ENCODE measurements at regions not wholly inside any gene's neighbourhood (a gene's known extent, or its start where the extent isn't known, plus 50 kb on each side); places are given as distances from the start of the nearest gene placed in this dataset.

DNA sequence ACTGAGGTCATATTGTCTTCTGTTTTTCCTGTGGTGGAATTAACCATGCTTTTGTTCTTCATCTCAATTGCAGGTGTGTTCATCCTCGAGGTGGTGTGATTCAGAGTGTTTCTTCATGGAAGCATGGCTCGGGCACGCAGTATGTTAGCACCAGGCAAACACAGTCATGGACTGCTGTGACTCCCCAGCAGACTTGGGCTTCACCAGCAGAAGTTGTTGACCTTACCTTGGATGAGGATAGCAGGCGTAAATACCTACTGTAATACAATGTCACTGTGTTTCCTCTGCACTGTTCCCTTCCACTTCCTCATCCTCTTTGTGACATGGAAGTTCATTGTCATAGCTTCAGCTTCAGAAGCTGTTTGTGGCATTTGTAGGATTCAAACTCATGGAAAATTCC, 158.7 kb downstream of the HAUS1 start:
- Histone ChIP-seq H4K20me1 (ENCODE audit: insufficient read depth, low read length) (peaks cover 13% of the 10 kb centered on the region), H2AFZ (ENCODE audit: low read depth, low read length) (no peak overlapping the region), H3K4me3 (ENCODE audit: low read depth in 1 of 2, low read length in 2 of 2) (no peak overlapping the region), H3K4me2 (ENCODE audit: insufficient read depth, low read length) (no peak overlapping the region), H3K4me1 (ENCODE audit: insufficient read depth, low read length) (no peaks in the 10 kb centered on the region), H3K36me3 (ENCODE audit: insufficient read depth, low read length) (peaks cover 59% of the 10 kb centered on the region), H3K27ac (ENCODE audit: low read length) (no peak overlapping the region), H3K79me2 (ENCODE audit: insufficient read depth, low read length) (peaks cover 41% of the 10 kb centered on the region), H3K27me3 (ENCODE audit: insufficient read depth, low read length, poor library complexity) (no peaks in the 10 kb centered on the region), H3K9me3 (ENCODE audit: insufficient read depth, low read length, severe bottlenecking) (no peaks in the 10 kb centered on the region), H3K9ac (ENCODE audit: low read depth, low read length) (no peak overlapping the region)
- ATAC-seq (ENCODE audit: insufficient read depth, low read depth) (no peak), DNase-seq (no peak)
- TF ChIP-seq EZH2 (IDR thresholded peaks at IDR 0.05; ENCODE audit: borderline replicate concordance, low read depth, low read length, severe bottlenecking) = no peak
- TF ChIP-seq, protein P1, sequence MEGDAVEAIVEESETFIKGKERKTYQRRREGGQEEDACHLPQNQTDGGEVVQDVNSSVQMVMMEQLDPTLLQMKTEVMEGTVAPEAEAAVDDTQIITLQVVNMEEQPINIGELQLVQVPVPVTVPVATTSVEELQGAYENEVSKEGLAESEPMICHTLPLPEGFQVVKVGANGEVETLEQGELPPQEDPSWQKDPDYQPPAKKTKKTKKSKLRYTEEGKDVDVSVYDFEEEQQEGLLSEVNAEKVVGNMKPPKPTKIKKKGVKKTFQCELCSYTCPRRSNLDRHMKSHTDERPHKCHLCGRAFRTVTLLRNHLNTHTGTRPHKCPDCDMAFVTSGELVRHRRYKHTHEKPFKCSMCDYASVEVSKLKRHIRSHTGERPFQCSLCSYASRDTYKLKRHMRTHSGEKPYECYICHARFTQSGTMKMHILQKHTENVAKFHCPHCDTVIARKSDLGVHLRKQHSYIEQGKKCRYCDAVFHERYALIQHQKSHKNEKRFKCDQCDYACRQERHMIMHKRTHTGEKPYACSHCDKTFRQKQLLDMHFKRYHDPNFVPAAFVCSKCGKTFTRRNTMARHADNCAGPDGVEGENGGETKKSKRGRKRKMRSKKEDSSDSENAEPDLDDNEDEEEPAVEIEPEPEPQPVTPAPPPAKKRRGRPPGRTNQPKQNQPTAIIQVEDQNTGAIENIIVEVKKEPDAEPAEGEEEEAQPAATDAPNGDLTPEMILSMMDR (IDR thresholded peaks at IDR 0.05; ENCODE audit: borderline replicate concordance, extremely low read depth, low read length, poor library complexity, severe bottlenecking) = no peak

DNA sequence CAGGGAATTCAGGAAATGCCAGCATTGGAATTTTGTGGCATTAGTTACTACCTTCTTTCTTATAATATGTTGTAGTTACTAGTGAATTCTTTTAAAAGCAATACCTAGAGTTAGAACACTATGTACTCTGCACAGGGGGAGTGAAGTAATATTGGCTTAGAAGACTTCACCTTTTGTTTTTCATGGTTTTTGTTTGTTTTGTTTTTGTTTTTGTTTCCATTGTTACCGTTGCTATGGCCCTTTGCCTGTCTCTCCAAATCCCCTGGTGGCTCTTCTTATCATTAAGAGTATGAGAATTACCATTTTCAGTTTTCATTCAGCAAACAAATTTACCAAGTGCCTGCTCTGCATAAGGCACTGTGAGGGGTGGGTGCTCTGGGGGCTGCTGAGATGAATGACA, 160.1 kb downstream of the HAUS1 start:
- H3K9ac ChIP-seq (ENCODE audit: low read depth, low read length) = no peak overlapping the region
- ATAC-seq (ENCODE audit: insufficient read depth, low read depth) (no peak), DNase-seq (no peak)
- H3K79me2 ChIP-seq (ENCODE audit: insufficient read depth, low read length) = peaks cover 30% of the 10 kb centered on the region
- H2AFZ ChIP-seq (ENCODE audit: low read depth, low read length) = no peak overlapping the region
- H3K36me3 ChIP-seq (ENCODE audit: insufficient read depth, low read length) = peaks cover 73% of the 10 kb centered on the region
- no peak overlapping the region for H3K27ac ChIP-seq (ENCODE audit: low read length)
- H3K9me3 ChIP-seq (ENCODE audit: insufficient read depth, low read length, severe bottlenecking) = no peaks in the 10 kb centered on the region
- TF ChIP-seq EZH2 (IDR thresholded peaks at IDR 0.05; ENCODE audit: borderline replicate concordance, low read depth, low read length, severe bottlenecking) = no peak
- TF ChIP-seq, protein P1 (IDR thresholded peaks at IDR 0.05; ENCODE audit: borderline replicate concordance, extremely low read depth, low read length, poor library complexity, severe bottlenecking) = no peak
- H4K20me1 ChIP-seq (ENCODE audit: insufficient read depth, low read length) = peaks cover 13% of the 10 kb centered on the region
- no peaks in the 10 kb centered on the region for H3K4me1 ChIP-seq (ENCODE audit: insufficient read depth, low read length)
- no peak overlapping the region for H3K4me3 ChIP-seq (ENCODE audit: low read depth in 1 of 2, low read length in 2 of 2)
- no peak overlapping the region for H3K4me2 ChIP-seq (ENCODE audit: insufficient read depth, low read length)
- no peaks in the 10 kb centered on the region for H3K27me3 ChIP-seq (ENCODE audit: insufficient read depth, low read length, poor library complexity)

DNA sequence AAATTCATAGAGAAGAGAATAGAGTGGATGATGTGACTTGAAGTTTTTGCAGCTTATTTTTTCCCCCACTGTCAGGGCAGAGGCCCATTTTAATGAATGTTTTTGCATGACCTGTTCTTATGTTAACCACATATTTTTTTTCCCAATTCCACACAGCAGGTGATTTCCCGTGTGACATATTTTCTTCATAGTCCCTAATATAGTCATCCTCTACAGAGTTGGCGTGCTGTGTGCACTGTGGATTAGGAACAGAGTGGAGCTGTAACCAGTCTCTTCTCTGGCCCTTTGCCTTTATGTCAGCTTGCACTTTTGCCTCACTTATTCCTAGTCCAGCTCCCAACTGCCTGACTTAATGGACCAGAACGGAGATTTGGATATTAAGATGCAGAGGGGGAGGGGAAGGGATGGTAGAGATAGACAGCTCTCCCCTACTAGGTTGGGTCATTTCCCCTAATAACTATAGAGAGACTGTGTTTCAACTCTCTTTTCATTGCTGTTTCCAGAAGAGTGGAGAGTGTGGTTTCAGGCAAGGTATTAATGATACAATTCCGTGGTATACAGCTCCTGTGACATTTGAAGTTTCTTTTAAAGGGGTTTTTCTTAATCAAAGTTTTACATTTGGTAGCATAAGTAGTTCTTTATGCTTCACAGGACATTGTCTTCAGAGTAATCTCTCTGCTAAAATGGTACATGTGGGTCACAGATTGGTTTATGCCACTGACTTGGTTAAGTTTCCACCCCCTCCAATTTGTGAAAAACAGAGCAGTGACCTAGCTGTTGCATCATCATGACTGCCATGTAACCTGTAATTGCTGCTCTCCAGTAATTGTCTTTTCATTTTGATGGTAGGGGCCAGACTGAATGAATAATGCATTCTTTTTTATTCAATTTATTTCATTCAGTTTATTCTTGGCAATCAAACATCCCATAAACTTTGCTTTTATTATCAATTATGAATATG, 161.3 kb downstream of the HAUS1 start:
- Histone ChIP-seq H3K4me1 (ENCODE audit: insufficient read depth, low read length) (no peaks in the 10 kb centered on the region), H3K4me3 (ENCODE audit: low read depth in 1 of 2, low read length in 2 of 2) (no peak overlapping the region), H3K9me3 (ENCODE audit: insufficient read depth, low read length, severe bottlenecking) (no peaks in the 10 kb centered on the region), H3K27ac (ENCODE audit: low read length) (no peak overlapping the region), H4K20me1 (ENCODE audit: insufficient read depth, low read length) (peaks cover 5% of the 10 kb centered on the region), H3K9ac (ENCODE audit: low read depth, low read length) (no peak overlapping the region), H3K27me3 (ENCODE audit: insufficient read depth, low read length, poor library complexity) (no peaks in the 10 kb centered on the region), H3K4me2 (ENCODE audit: insufficient read depth, low read length) (no peak overlapping the region), H3K36me3 (ENCODE audit: insufficient read depth, low read length) (peaks cover 75% of the 10 kb centered on the region), H2AFZ (ENCODE audit: low read depth, low read length) (no peak overlapping the region), H3K79me2 (ENCODE audit: insufficient read depth, low read length) (peaks cover 17% of the 10 kb centered on the region; the same call in 1 of the 2 replicates)
- DNase-seq (no peak), ATAC-seq (ENCODE audit: insufficient read depth, low read depth) (no peak)
- TF ChIP-seq, protein P1 (IDR thresholded peaks at IDR 0.05; ENCODE audit: borderline replicate concordance, extremely low read depth, low read length, poor library complexity, severe bottlenecking) = no peak
- no peak for TF ChIP-seq EZH2 (IDR thresholded peaks at IDR 0.05; ENCODE audit: borderline replicate concordance, low read depth, low read length, severe bottlenecking)

All from DND-41 (cell line).